IMR-90 (cell line): ENCODE measurements at regions not wholly inside any gene's neighbourhood (a gene's known extent, or its start where the extent isn't known, plus 50 kb on each side); places are given as distances from the start of the nearest gene placed in this dataset.

ENCODE experiments used
- ATAC-seq: fragments of 200-7000 bp; cut with Tn5 transposase; 2 replicates; pipeline ENCODE4 v1.9.1; 2020; ENCODE audit warnings: low read depth, mild to moderate bottlenecking, moderate library complexity
- BruUV-seq: library from RNA; stranded (reverse); fragments of 400-500 nt; replicated peaks from 2 replicates; lab custom pipeline; 2021; lab: Mats Ljungman, UMichigan
- CTCF ChIA-PET: fragments of 300-600 bp; formaldehyde crosslinking; extraction: SDS; loops from one replicate; lab custom pipeline; 2021; ENCODE audit warnings: antibody characterized with exemption; lab: Yijun Ruan, JAX
- POLR2A ChIA-PET: fragments of 300-600 bp; sonication (Branson Sonifier 250); formaldehyde crosslinking; loops from one replicate; lab custom pipeline; 2022; ENCODE audit warnings: antibody characterized with exemption; ENCODE audit not compliant: unreplicated experiment; lab: Charles Lee
- DNase-seq: peaks from one replicate; pipeline ENCODE4 v3.0.0; 2013
- H2AFZ ChIP-seq: replicated peaks from 2 replicates; pipeline ENCODE3; 2013; ENCODE audit warnings: low read length, mild to moderate bottlenecking; ENCODE audit not compliant: poor library complexity
- H2AK5ac ChIP-seq: 2 replicates; pipeline ENCODE4 v1.6.1; 2013; ENCODE audit warnings: low read depth, low read length, inconsistent platforms
- H2AK9ac ChIP-seq: replicated peaks from 2 replicates; pipeline ENCODE3; 2013; ENCODE audit warnings: mild to moderate bottlenecking, low read depth, low read length, moderate library complexity; ENCODE audit not compliant: poor library complexity
- H2BK120ac ChIP-seq: 2 replicates; pipeline ENCODE4 v1.6.1; 2013; ENCODE audit warnings: low read depth, low read length, inconsistent platforms
- H2BK15ac ChIP-seq: 3 replicates; pipeline ENCODE4 v1.6.1; 2013; ENCODE audit warnings: low read depth, low read length, inconsistent platforms
- H2BK20ac ChIP-seq: 2 replicates; pipeline ENCODE4 v1.6.1; 2013; ENCODE audit warnings: low read depth, mild to moderate bottlenecking, inconsistent platforms, low read length, moderate library complexity
- H2BK5ac ChIP-seq: 2 replicates; pipeline ENCODE4 v1.6.1; 2013; ENCODE audit warnings: mild to moderate bottlenecking, low read depth, low read length, inconsistent platforms; ENCODE audit not compliant: poor library complexity, severe bottlenecking
- H3K14ac ChIP-seq: replicated peaks from 2 replicates; pipeline ENCODE4 v1.6.1; 2013; ENCODE audit warnings: low read depth, low read length, inconsistent platforms
- H3K18ac ChIP-seq: 2 replicates; pipeline ENCODE4 v1.6.1; 2013; ENCODE audit warnings: low read depth, low read length, control low read depth
- H3K23ac ChIP-seq: 2 replicates; pipeline ENCODE4 v1.6.1; 2013; ENCODE audit warnings: low read depth, low read length, inconsistent platforms
- H3K27ac ChIP-seq: 2 replicates; pipeline ENCODE4 v1.5.1; 2013; ENCODE audit warnings: mild to moderate bottlenecking, control low read depth, low read length; ENCODE audit not compliant: insufficient read depth
- H3K27me3 ChIP-seq: 2 replicates; pipeline ENCODE4 v1.6.1; 2013; ENCODE audit warnings: low read length; ENCODE audit not compliant: control insufficient read depth, insufficient read depth
- H3K36me3 ChIP-seq: 2 replicates; pipeline ENCODE4 v1.6.1; 2013; ENCODE audit warnings: low read length, mixed read lengths; ENCODE audit not compliant: control insufficient read depth, insufficient read depth
- H3K4ac ChIP-seq: 2 replicates; pipeline ENCODE4 v1.6.1; 2013; ENCODE audit warnings: low read depth, low read length, inconsistent platforms
- H3K4me1 ChIP-seq: 2 replicates; pipeline ENCODE4 v1.6.1; 2013; ENCODE audit warnings: low read length, mixed read lengths; ENCODE audit not compliant: control insufficient read depth, insufficient read depth
- H3K4me2 ChIP-seq: 2 replicates; pipeline ENCODE4 v1.6.1; 2013; ENCODE audit warnings: low read depth, mild to moderate bottlenecking, control low read depth, low read length, moderate library complexity
- H3K4me3 ChIP-seq: 2 replicates; pipeline ENCODE4 v1.5.1; 2013; ENCODE audit warnings: low read depth, mild to moderate bottlenecking, control low read depth, low read length, moderate library complexity; ENCODE audit not compliant: insufficient read depth
- H3K56ac ChIP-seq: 2 replicates; pipeline ENCODE4 v1.6.1; 2013; ENCODE audit warnings: low read length, inconsistent platforms; ENCODE audit not compliant: insufficient read depth; ENCODE audit errors: extremely low read depth
- H3K79me1 ChIP-seq, 2 experiments: 2 replicates each; pipeline ENCODE4 v1.6.1; 2013; ENCODE audit warnings: low read length in 2 of 2, inconsistent platforms in 1 of 2, low read depth in 1 of 2
- H3K9ac ChIP-seq: 2 replicates; pipeline ENCODE4 v1.6.1; 2013; ENCODE audit warnings: low read depth, low read length, control low read depth
- H3K9me1 ChIP-seq: 2 replicates; pipeline ENCODE4 v1.6.1; 2013; ENCODE audit warnings: low read length, inconsistent platforms; ENCODE audit not compliant: insufficient read depth
- H3K9me3 ChIP-seq: 2 replicates; pipeline ENCODE4 v1.6.1; 2013; ENCODE audit warnings: low read length; ENCODE audit not compliant: control insufficient read depth, insufficient read depth
- H4K20me1 ChIP-seq: 2 replicates; pipeline ENCODE4 v1.6.1; 2013; ENCODE audit warnings: low read length, inconsistent platforms; ENCODE audit not compliant: insufficient read depth
- H4K5ac ChIP-seq: 2 replicates; pipeline ENCODE4 v1.6.1; 2013; ENCODE audit warnings: mild to moderate bottlenecking, low read depth, low read length, control low read depth
- H4K8ac ChIP-seq, 2 experiments: 2 replicates each; pipeline ENCODE4 v1.6.1; 2013; ENCODE audit warnings: low read depth in 2 of 2, low read length in 2 of 2, control low read depth in 1 of 2, inconsistent platforms in 1 of 2
- H4K91ac ChIP-seq: 2 replicates; pipeline ENCODE4 v1.6.1; 2013; ENCODE audit warnings: low read depth, low read length, inconsistent platforms; ENCODE audit not compliant: insufficient read depth
- BHLHE40 ChIP-seq: fragments of 150-350 bp; IDR thresholded peaks from 2 replicates; pipeline ENCODE4 v1.6.1; 2016; ENCODE audit warnings: mild to moderate bottlenecking, low read depth, low read length
- CEBPB ChIP-seq: IDR thresholded peaks from 2 replicates; pipeline ENCODE4 v1.6.1; 2012; ENCODE audit warnings: low read depth, low read length, improper control_type of control experiment
- CHD1 ChIP-seq: IDR thresholded peaks from 2 replicates; pipeline ENCODE4 v1.6.1; 2012; ENCODE audit warnings: low read depth, low read length, improper control_type of control experiment
- CTCF ChIP-seq: conservative IDR thresholded peaks from 2 replicates; pipeline ENCODE4 v1.5.1; 2012; ENCODE audit warnings: mild to moderate bottlenecking, low read depth, low read length, improper control_type of control experiment
- ELK1 ChIP-seq: fragments of 150-350 bp; IDR thresholded peaks from 2 replicates; pipeline ENCODE4 v1.6.1; 2016; ENCODE audit warnings: low read depth, mild to moderate bottlenecking, low read length, moderate library complexity, borderline replicate concordance
- FOS ChIP-seq: fragments of 150-350 bp; IDR thresholded peaks from 2 replicates; pipeline ENCODE4 v1.6.1; 2016; ENCODE audit warnings: low read depth, low read length
- MAFK ChIP-seq: IDR thresholded peaks from 2 replicates; pipeline ENCODE4 v1.6.1; 2012; ENCODE audit warnings: low read depth, low read length, improper control_type of control experiment
- MAZ ChIP-seq: IDR thresholded peaks from 2 replicates; pipeline ENCODE4 v1.6.1; 2012; ENCODE audit warnings: low read depth, mild to moderate bottlenecking, low read length, improper control_type of control experiment, moderate library complexity, borderline replicate concordance
- MXI1 ChIP-seq: IDR thresholded peaks from 2 replicates; pipeline ENCODE4 v1.6.1; 2012; ENCODE audit warnings: low read depth, mild to moderate bottlenecking, low read length, moderate library complexity, borderline replicate concordance
- NFE2L2 ChIP-seq: fragments of 150-350 bp; IDR thresholded peaks from 2 replicates; pipeline ENCODE4 v1.6.1; 2016; ENCODE audit warnings: low read depth, mild to moderate bottlenecking, low read length
- POLR2A ChIP-seq: IDR thresholded peaks from 2 replicates; pipeline ENCODE4 v1.6.1; 2012; ENCODE audit warnings: mild to moderate bottlenecking, low read depth, low read length
- RAD21 ChIP-seq: IDR thresholded peaks from 2 replicates; pipeline ENCODE4 v1.6.1; 2012; ENCODE audit warnings: low read length, improper control_type of control experiment
- RCOR1 ChIP-seq: IDR thresholded peaks from 2 replicates; pipeline ENCODE4 v1.6.1; 2012; ENCODE audit warnings: mild to moderate bottlenecking, low read length, improper control_type of control experiment; ENCODE audit not compliant: insufficient replicate concordance
- RFX5 ChIP-seq: IDR thresholded peaks from 2 replicates; pipeline ENCODE4 v1.8.0; 2012; ENCODE audit warnings: low read depth, mild to moderate bottlenecking, low read length, moderate library complexity
- SMC3 ChIP-seq: fragments of 150-350 bp; IDR thresholded peaks from 2 replicates; pipeline ENCODE4 v1.6.1; 2016; ENCODE audit warnings: low read depth, mild to moderate bottlenecking, antibody characterized with exemption, low read length, moderate library complexity
- USF2 ChIP-seq: fragments of 150-350 bp; IDR thresholded peaks from 2 replicates; pipeline ENCODE4 v1.6.1; 2017; ENCODE audit warnings: mild to moderate bottlenecking, antibody characterized with exemption, low read length, low read depth
- WGBS, 2 experiments: methylation state at CpG; one replicate each; pipeline versions ENCODE4 v1.1.5 to v1.1.7; 2013; ENCODE audit warnings: missing lambda C conversion rate in 2 of 2; ENCODE audit not compliant: insufficient read length in 1 of 2; ENCODE audit errors: extremely low coverage in 2 of 2; 5-methylcytosine and 5-hydroxymethylcytosine counted together
- dilution Hi-C: fragments of 300-500 bp; cut with HindIII; formaldehyde crosslinking; loops from one replicate; pipeline ENCODE4 v1.14.3; 2018; ENCODE audit warnings: low sequenced_read_pairs; ENCODE audit not compliant: unreplicated experiment
- in situ Hi-C: fragments of 300-500 bp; cut with MboI; formaldehyde crosslinking; loops from 3 replicates; pipeline ENCODE4 v1.14.3; 2019; ENCODE audit warnings: low sequenced_read_pairs, inconsistent platforms, mixed read lengths
- intact Hi-C: fragments of 100-400 bp; cut with micrococcal nuclease; formaldehyde crosslinking; loops from 2 replicates; pipeline ENCODE4 v1.10.0; 2022

GRCh38 chr5:154129013-154129412, 61.5 kb upstream of the GALNT10 start:
- Histone ChIP-seq H3K27ac (no peak overlapping the region), H2BK15ac (no peak overlapping the region), H3K9ac (no peak overlapping the region), H3K4me2 (no peak overlapping the region), H4K20me1 (no peaks in the 10 kb centered on the region), H2BK5ac (no peak overlapping the region), H4K8ac (no peak overlapping the region), H3K23ac (no peak overlapping the region), H3K4me3 (no peak overlapping the region), H3K14ac (no peak overlapping the region), H3K56ac (no peak overlapping the region), H3K79me1 (no peaks in the 10 kb centered on the region), H4K91ac (no peak overlapping the region), H3K9me1 (no peaks in the 10 kb centered on the region), H2BK20ac (no peak overlapping the region), H4K5ac (no peak overlapping the region), H2AK9ac (no peak overlapping the region), H3K36me3 (no peaks in the 10 kb centered on the region), H3K4ac (no peak overlapping the region), H3K27me3 (peaks cover 10% of the 10 kb centered on the region), H3K18ac (no peak overlapping the region), H2AFZ (no peak overlapping the region), H2BK120ac (no peak overlapping the region), H3K4me1 (no peaks in the 10 kb centered on the region), H3K9me3 (no peaks in the 10 kb centered on the region), H2AK5ac (no peak overlapping the region)
- WGBS, 2 experiments: no CpG with 5 or more reads among the region's 3 CpGs
- BruUV-seq: no TSS peak
- DNase-seq (no peak), ATAC-seq (no peak)
- ChIA-PET CTCF (no interaction called here), POLR2A (no interaction called here)
- dilution Hi-C loops: no loop called here
- TF ChIP-seq NFE2L2: no peak
- no peak for TF ChIP-seq RCOR1
- no peak for TF ChIP-seq FOS
- TF ChIP-seq USF2: no peak
- no peak for TF ChIP-seq CEBPB
- TF ChIP-seq RFX5: no peak
- TF ChIP-seq MAFK: no peak
- TF ChIP-seq POLR2A: no peak
- no peak for TF ChIP-seq ELK1
- TF ChIP-seq CHD1: no peak
- TF ChIP-seq CTCF: no peak
- no peak for TF ChIP-seq MAZ
- no peak for TF ChIP-seq MXI1
- TF ChIP-seq BHLHE40: no peak
- TF ChIP-seq SMC3: no peak
- TF ChIP-seq RAD21: no peak
- intact Hi-C loops: no loop called here
- in situ Hi-C loops: no loop called here
